Vagina (tissue), 2 donors: ENCODE measurements at regions not wholly inside any gene's neighbourhood (a gene's known extent, or its start where the extent isn't known, plus 50 kb on each side); places are given as distances from the start of the nearest gene placed in this dataset.

Experiments
- DNase-seq, 2 donors: peaks; one replicate each; pipeline ENCODE4 v3.0.0-alpha.2; 2017; ENCODE audit errors: extremely low spot score in 2 of 2
- H3K27ac ChIP-seq: fragments of 200-600 bp; sonication (generic); one replicate; pipeline ENCODE4 v1.5.1; 2019
- H3K27me3 ChIP-seq: fragments of 200-600 bp; sonication (generic); one replicate; pipeline ENCODE4 v1.5.1; 2019
- H3K36me3 ChIP-seq, 2 donors: fragments of 200-600 bp; sonication (generic); one replicate each; pipeline ENCODE4 v1.5.1; 2017 to 2019
- H3K4me1 ChIP-seq: fragments of 200-600 bp; sonication (generic); one replicate; pipeline ENCODE4 v1.5.1; 2019
- H3K4me3 ChIP-seq, 2 donors: fragments of 200-600 bp; sonication (generic); 1 replicate in 1 of 2; 2 replicates in 1 of 2; pipeline ENCODE4 v1.5.1; 2016 to 2019
- H3K9me3 ChIP-seq: fragments of 200-600 bp; sonication (generic); one replicate; pipeline ENCODE4 v1.5.1; 2019
- CTCF ChIP-seq, 3 experiments: fragments of 450-650 bp in 2 of 3; fragments of 200-600 bp in 1 of 3; sonication (generic) in 1 of 3; IDR thresholded peaks; one replicate each; pipeline ENCODE4 v1.5.1; 2017 to 2019; ENCODE audit warnings: antibody characterized with exemption in 3 of 3, mild to moderate bottlenecking in 2 of 3, moderate library complexity in 2 of 3
- POLR2A ChIP-seq, 2 donors: fragments of 450-650 bp; IDR thresholded peaks; one replicate each; pipeline ENCODE4 v1.6.1; 2017; ENCODE audit warnings: antibody characterized with exemption in 2 of 2, mild to moderate bottlenecking in 2 of 2, moderate library complexity in 2 of 2
- POLR2AphosphoS5 ChIP-seq, 2 donors: sonication (generic); formaldehyde crosslinking; IDR thresholded peaks; one replicate each; pipeline ENCODE4 v1.9.0; 2017; ENCODE audit warnings: antibody characterized with exemption in 2 of 2, mild to moderate bottlenecking in 2 of 2, low read depth in 1 of 2; ENCODE audit not compliant: insufficient read depth in 1 of 2
- intact Hi-C: fragments of 100-400 bp; cut with DNase I; formaldehyde crosslinking; loops from one replicate; pipeline ENCODE4 v1.15.1; 2023

DNA sequence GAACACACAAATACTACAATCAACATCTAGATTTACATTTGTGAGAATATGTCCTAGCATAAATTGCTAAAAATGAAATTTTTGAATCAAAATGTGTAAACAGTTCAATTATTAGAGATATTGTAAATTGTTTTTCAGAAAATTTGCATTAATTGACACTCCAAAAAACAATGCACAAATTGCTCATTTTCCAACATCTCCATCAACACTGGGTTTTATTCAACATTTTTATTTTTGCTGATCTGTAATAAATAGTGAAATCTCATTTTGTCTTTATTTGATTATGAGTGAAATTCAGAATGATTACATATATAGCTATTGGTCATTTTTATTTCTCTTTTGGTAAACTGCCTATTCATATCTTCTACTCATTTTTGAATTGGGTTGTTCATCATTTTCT, 120.0 kb upstream of the GRIA3 start:
- intact Hi-C loops, result no loop called here
- no peak for DNase-seq
- Histone ChIP-seq H3K9me3 (no peaks in the 10 kb centered on the region), H3K4me1 (no peaks in the 10 kb centered on the region), H3K27ac (no peak overlapping the region), H3K4me3 (no peak overlapping the region), H3K27me3 (no peaks in the 10 kb centered on the region), H3K36me3 (no peaks in the 10 kb centered on the region)
- TF ChIP-seq CTCF (IDR thresholded peaks at IDR 0.05) (no peak), POLR2AphosphoS5 (IDR thresholded peaks at IDR 0.05; ENCODE audit: insufficient read depth in 1 of 2, low read depth in 1 of 2) (no peak), POLR2A (IDR thresholded peaks at IDR 0.05) (no peak)

DNA sequence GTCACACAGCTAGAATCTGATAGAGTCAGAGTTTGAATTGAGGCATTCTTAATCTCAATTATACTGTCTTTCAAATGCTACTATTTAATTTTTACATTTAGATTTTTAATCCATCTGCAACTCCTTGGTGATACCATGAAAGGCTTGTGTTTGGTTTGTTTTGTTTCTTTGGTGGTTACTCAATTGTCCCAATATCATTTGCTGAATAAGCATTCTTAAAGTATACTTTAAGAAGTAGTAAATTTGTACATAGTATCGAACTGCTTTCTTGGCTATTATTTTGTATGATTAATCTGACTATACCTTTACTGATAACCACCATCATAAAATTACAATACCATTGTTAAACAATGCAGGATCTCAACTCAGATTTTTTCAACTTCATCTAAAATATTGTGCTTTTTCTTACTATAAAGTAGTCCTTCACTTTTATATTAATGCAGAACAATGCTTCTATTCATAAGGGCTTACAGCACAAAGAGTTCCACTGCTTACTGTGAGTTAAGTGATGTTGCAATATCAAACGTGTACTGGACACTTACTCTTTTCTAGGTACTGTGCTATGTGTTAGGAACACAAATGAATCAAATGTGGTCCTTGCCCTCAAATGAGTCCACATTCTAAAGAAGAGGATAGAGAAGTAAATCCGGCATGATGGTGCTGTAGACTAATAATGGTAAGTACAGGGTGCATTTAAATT, 111.2 kb upstream of the GRIA3 start:
- no peak for DNase-seq
- TF ChIP-seq POLR2AphosphoS5 (IDR thresholded peaks at IDR 0.05; ENCODE audit: insufficient read depth in 1 of 2, low read depth in 1 of 2) (no peak), CTCF (IDR thresholded peaks at IDR 0.05) (no peak), POLR2A (IDR thresholded peaks at IDR 0.05) (no peak)
- H3K9me3 ChIP-seq, result no peaks in the 10 kb centered on the region
- H3K27ac ChIP-seq, result no peak overlapping the region
- no peaks in the 10 kb centered on the region for H3K4me1 ChIP-seq
- no peak overlapping the region for H3K4me3 ChIP-seq
- H3K36me3 ChIP-seq, result no peaks in the 10 kb centered on the region
- H3K27me3 ChIP-seq, result no peaks in the 10 kb centered on the region
- intact Hi-C loops, result no loop called here

DNA sequence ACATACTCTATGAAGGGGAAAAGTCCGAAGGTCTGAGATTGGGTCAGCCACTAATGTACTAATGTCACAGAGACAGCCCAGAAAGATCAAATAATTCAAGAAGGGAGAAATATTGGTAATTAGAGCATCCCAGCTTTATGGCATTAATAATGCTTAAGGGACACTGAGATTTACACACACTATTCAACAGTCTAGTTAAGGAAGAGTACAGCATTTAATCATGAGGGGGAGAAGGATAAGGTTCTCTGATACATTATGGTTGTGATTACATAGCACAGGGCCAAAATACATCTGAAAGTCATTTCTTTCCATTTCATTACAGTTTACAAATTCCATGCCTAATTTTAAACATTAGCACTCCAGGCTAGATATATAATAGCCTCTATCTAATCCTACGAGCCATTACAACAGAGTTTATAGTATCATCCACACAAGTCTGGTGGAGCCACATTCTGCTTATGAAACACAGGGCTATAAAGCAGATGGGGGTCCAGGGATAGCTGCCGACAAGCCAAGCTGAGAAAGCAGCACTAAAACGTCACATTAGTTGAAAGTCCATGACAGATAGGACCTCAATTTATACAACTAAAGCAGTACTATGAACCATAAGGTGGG, 108.0 kb upstream of the GRIA3 start:
- no peak overlapping the region for H3K4me3 ChIP-seq
- intact Hi-C loops, result no loop called here
- TF ChIP-seq POLR2AphosphoS5 (IDR thresholded peaks at IDR 0.05; ENCODE audit: insufficient read depth in 1 of 2, low read depth in 1 of 2) (no peak), POLR2A (IDR thresholded peaks at IDR 0.05) (no peak), CTCF (IDR thresholded peaks at IDR 0.05) (no peak)
- no peaks in the 10 kb centered on the region for H3K4me1 ChIP-seq
- no peaks in the 10 kb centered on the region for H3K9me3 ChIP-seq
- H3K27ac ChIP-seq, result no peak overlapping the region
- no peak for DNase-seq
- no peaks in the 10 kb centered on the region for H3K27me3 ChIP-seq
- H3K36me3 ChIP-seq, result no peaks in the 10 kb centered on the region

- intact Hi-C loops, result no loop called here
- Histone ChIP-seq H3K9me3 (no peaks in the 10 kb centered on the region), H3K4me3 (no peak overlapping the region), H3K27ac (no peak overlapping the region), H3K36me3 (no peaks in the 10 kb centered on the region), H3K4me1 (no peaks in the 10 kb centered on the region), H3K27me3 (no peaks in the 10 kb centered on the region)
- no peak for TF ChIP-seq POLR2A (IDR thresholded peaks at IDR 0.05)
- no peak for TF ChIP-seq CTCF (IDR thresholded peaks at IDR 0.05)
- no peak for TF ChIP-seq POLR2AphosphoS5 (IDR thresholded peaks at IDR 0.05; ENCODE audit: insufficient read depth in 1 of 2, low read depth in 1 of 2)
- no peak for DNase-seq
Observed at GRCh38 chrX:123077631-123078030, 106.4 kb upstream of the GRIA3 start.

DNA sequence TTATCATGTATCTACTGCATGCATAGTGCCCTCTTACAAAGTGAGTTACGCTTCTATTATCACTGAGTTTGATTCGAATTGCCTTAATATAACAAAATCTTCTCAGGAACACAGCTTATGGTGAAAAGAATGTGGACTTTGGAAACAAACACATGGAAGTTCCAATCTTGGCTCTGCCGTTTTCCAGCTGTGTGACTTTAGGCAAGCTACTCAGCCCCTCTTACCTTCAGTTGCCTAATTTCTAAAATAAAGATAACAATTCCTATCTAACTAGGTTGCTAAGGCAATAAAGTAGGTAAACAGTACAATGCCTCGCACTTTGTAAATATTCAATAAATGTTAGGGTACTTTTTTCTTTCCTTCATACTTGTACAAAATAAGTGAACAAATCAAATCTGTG, 104.0 kb upstream of the GRIA3 start:
- Histone ChIP-seq H3K36me3 (no peaks in the 10 kb centered on the region), H3K4me3 (no peak overlapping the region), H3K9me3 (no peaks in the 10 kb centered on the region), H3K4me1 (no peaks in the 10 kb centered on the region), H3K27me3 (no peaks in the 10 kb centered on the region), H3K27ac (no peak overlapping the region)
- no peak for TF ChIP-seq CTCF (IDR thresholded peaks at IDR 0.05)
- no peak for TF ChIP-seq POLR2A (IDR thresholded peaks at IDR 0.05)
- no peak for TF ChIP-seq POLR2AphosphoS5 (IDR thresholded peaks at IDR 0.05; ENCODE audit: insufficient read depth in 1 of 2, low read depth in 1 of 2)
- DNase-seq, result no peak
- intact Hi-C loops, result no loop called here
